Testis (tissue), 2 donors: ENCODE measurements at regions not wholly inside any gene's neighbourhood (a gene's known extent, or its start where the extent isn't known, plus 50 kb on each side); places are given as distances from the start of the nearest gene placed in this dataset.

Source experiments
- POLR2A ChIP-seq: fragments of 450-650 bp; IDR thresholded peaks from one replicate; pipeline ENCODE4 v1.6.1; 2017; ENCODE audit warnings: antibody characterized with exemption, mild to moderate bottlenecking, moderate library complexity
- TF ChIP-seq, protein P1 (sequence below), 3 experiments: fragments of 450-650 bp in 2 of 3; fragments of 200-600 bp in 1 of 3; sonication (generic) in 1 of 3; IDR thresholded peaks; one replicate each; pipeline ENCODE4 v1.5.1; 2016 to 2019; ENCODE audit warnings: antibody characterized with exemption in 3 of 3, mild to moderate bottlenecking in 2 of 3, moderate library complexity in 1 of 3

- TF ChIP-seq, protein P1, sequence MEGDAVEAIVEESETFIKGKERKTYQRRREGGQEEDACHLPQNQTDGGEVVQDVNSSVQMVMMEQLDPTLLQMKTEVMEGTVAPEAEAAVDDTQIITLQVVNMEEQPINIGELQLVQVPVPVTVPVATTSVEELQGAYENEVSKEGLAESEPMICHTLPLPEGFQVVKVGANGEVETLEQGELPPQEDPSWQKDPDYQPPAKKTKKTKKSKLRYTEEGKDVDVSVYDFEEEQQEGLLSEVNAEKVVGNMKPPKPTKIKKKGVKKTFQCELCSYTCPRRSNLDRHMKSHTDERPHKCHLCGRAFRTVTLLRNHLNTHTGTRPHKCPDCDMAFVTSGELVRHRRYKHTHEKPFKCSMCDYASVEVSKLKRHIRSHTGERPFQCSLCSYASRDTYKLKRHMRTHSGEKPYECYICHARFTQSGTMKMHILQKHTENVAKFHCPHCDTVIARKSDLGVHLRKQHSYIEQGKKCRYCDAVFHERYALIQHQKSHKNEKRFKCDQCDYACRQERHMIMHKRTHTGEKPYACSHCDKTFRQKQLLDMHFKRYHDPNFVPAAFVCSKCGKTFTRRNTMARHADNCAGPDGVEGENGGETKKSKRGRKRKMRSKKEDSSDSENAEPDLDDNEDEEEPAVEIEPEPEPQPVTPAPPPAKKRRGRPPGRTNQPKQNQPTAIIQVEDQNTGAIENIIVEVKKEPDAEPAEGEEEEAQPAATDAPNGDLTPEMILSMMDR (IDR thresholded peaks at IDR 0.05) = no peak
- TF ChIP-seq POLR2A = no peak
Measured at GRCh38 chr4:189294574-189294973, 646.1 kb upstream of the FRG1 start.
